ENCODE measurements at regions not wholly inside any gene's neighbourhood (a gene's known extent, or its start where the extent isn't known, plus 50 kb on each side); places are given as distances from the start of the nearest gene placed in this dataset.

- TF ChIP-seq TAF1 (IDR thresholded peaks at IDR 0.05; ENCODE audit: borderline replicate concordance, low read depth, low read length) (no peak), POLR2AphosphoS5 (IDR thresholded peaks at IDR 0.05; ENCODE audit: low read depth, low read length) (no peak)
These were observed 276.6 kb upstream of the MPDZ start for GRCh38 chr9:13555989-13556500.

All from GM12892 (cell line).